Hepatocyte (in vitro differentiated cells): ENCODE measurements at regions not wholly inside any gene's neighbourhood (a gene's known extent, or its start where the extent isn't known, plus 50 kb on each side); places are given as distances from the start of the nearest gene placed in this dataset.

Source experiments
- EZH2 ChIP-seq: fragments of 200-600 bp; sonication (generic); IDR thresholded peaks from 2 replicates; pipeline ENCODE4 v1.6.1; 2016; ENCODE audit warnings: antibody characterized with exemption, mild to moderate bottlenecking, borderline replicate concordance
- EZH2phosphoT487 ChIP-seq: fragments of 200-600 bp; sonication (generic); IDR thresholded peaks from one replicate; pipeline ENCODE4 v1.6.1; 2018; ENCODE audit warnings: antibody characterized with exemption, mild to moderate bottlenecking, low read depth, moderate library complexity; ENCODE audit not compliant: unreplicated experiment, severe bottlenecking
- TF ChIP-seq, protein P1 (sequence below): fragments of 200-600 bp; sonication (generic); IDR thresholded peaks from 2 replicates; pipeline ENCODE4 v1.5.1; 2016; ENCODE audit warnings: antibody characterized with exemption, mild to moderate bottlenecking; ENCODE audit not compliant: poor library complexity

DNA sequence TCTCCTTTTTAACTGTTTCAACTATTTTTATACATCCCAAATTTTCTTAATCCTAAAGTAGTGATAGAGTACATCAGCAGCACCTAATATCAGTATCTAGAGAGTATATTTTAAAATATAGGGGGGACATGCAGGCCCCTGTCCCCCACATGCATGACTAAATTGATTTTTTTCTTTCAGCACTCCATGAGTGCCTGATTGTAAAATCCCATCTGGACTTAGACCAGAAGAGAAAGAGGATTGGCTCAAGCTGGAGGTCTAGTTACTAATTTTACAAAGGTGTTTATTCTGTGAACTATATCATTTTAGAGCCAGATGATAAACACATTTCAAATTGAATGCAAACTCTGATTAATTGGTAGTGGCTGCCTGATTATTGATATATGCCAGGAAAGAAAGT is 1533.9 kb upstream of the PABPC4L start:
- TF ChIP-seq, protein P1, sequence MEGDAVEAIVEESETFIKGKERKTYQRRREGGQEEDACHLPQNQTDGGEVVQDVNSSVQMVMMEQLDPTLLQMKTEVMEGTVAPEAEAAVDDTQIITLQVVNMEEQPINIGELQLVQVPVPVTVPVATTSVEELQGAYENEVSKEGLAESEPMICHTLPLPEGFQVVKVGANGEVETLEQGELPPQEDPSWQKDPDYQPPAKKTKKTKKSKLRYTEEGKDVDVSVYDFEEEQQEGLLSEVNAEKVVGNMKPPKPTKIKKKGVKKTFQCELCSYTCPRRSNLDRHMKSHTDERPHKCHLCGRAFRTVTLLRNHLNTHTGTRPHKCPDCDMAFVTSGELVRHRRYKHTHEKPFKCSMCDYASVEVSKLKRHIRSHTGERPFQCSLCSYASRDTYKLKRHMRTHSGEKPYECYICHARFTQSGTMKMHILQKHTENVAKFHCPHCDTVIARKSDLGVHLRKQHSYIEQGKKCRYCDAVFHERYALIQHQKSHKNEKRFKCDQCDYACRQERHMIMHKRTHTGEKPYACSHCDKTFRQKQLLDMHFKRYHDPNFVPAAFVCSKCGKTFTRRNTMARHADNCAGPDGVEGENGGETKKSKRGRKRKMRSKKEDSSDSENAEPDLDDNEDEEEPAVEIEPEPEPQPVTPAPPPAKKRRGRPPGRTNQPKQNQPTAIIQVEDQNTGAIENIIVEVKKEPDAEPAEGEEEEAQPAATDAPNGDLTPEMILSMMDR: no peak
- TF ChIP-seq EZH2 (no peak), EZH2phosphoT487 (no peak)
